ENCODE measurements at regions not wholly inside any gene's neighbourhood (a gene's known extent, or its start where the extent isn't known, plus 50 kb on each side); places are given as distances from the start of the nearest gene placed in this dataset.
"Not testable (repeated sequence)": the region's sequence is repeated elsewhere in the genome, so short reads cannot be mapped to it uniquely, and the experiment has no call there.

DNA sequence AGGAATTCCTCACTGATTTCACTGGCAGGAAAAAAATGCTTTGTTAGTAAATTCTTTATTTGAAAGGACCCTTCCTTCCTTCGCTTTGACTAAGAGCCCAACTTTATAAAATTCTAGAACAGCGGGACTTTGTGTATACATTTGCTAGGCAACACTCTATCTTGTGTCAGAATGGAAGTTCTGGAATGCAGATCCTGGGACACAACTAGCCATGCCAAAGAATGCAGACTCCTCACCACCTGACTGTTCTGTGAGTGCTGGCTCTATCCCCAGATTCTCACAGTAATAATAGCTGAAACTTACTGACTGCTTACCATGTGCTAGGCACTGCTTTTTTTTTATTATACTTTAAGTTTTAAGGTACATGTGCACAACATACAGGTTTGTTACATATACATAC, 73.3 kb upstream of the ZDHHC15 start:
- intact Hi-C loops (cut with micrococcal nuclease; ENCODE audit: unreplicated experiment): no loop called here
- Histone ChIP-seq H3K9me3 (replicated peaks; ENCODE audit: control insufficient read depth, insufficient read depth, low read length) (no peaks in the 10 kb centered on the region), H3K4me2 (ENCODE audit: control insufficient read depth, insufficient read depth) (no peak overlapping the region), H3K79me2 (ENCODE audit: control insufficient read depth, insufficient read depth, low read length) (no peaks in the 10 kb centered on the region), H3K36me3 (ENCODE audit: control insufficient read depth in 2 of 2, insufficient read depth in 2 of 2, low read length in 1 of 2) (no peaks in the 10 kb centered on the region), H2AFZ (ENCODE audit: control insufficient read depth, low read depth, low read length) (no peak overlapping the region), H3K9ac (ENCODE audit: control insufficient read depth, insufficient read depth, low read length) (no peak overlapping the region), H4K20me1 (ENCODE audit: control insufficient read depth, insufficient read depth) (no peaks in the 10 kb centered on the region), H3K4me1 (ENCODE audit: control insufficient read depth, insufficient read depth, low read length) (no peaks in the 10 kb centered on the region), H3K27me3 (replicated peaks in 1 of 2; ENCODE audit: control insufficient read depth in 2 of 2, insufficient read depth in 2 of 2, low read length in 1 of 2) (no peaks in the 10 kb centered on the region), H3K27ac (ENCODE audit: control insufficient read depth, insufficient read depth) (no peak overlapping the region), H3K4me3 (no peak overlapping the region)
- ATAC-seq: no peak
- FAIRE-seq: no peak
- POLR2A ChIA-PET: no interaction called here
- BruUV-seq (replicated peaks): no TSS peak
- CTCF ChIA-PET: no interaction called here
- SMC1A ChIA-PET (ENCODE audit: uncharacterized antibody, unreplicated experiment): no interaction called here
- no peak for TF ChIP-seq SPI1 (IDR thresholded peaks at IDR 0.05; ENCODE audit: borderline replicate concordance, insufficient read depth, low read depth, low read length)
- TF ChIP-seq BMI1 (IDR thresholded peaks at IDR 0.05; ENCODE audit: borderline replicate concordance): no peak
- TF ChIP-seq CHD2 (IDR thresholded peaks at IDR 0.05; ENCODE audit: borderline replicate concordance, low read depth, low read length): no peak
- TF ChIP-seq SRF (IDR thresholded peaks at IDR 0.05; ENCODE audit: low read depth in 2 of 2, low read length in 2 of 2): no peak
- TF ChIP-seq NFXL1 (IDR thresholded peaks at IDR 0.05; ENCODE audit: borderline replicate concordance): no peak
- TF ChIP-seq SP1 (IDR thresholded peaks at IDR 0.05; ENCODE audit: low read depth, low read length): no peak
- TF ChIP-seq NR2F1 (conservative IDR thresholded peaks at IDR 0.05): no peak
- no peak for TF ChIP-seq HCFC1 (IDR thresholded peaks at IDR 0.05; ENCODE audit: low read length)
- TF ChIP-seq, protein P1, sequence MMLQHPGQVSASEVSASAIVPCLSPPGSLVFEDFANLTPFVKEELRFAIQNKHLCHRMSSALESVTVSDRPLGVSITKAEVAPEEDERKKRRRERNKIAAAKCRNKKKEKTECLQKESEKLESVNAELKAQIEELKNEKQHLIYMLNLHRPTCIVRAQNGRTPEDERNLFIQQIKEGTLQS (IDR thresholded peaks at IDR 0.05; ENCODE audit: borderline replicate concordance, extremely low read depth, low read depth, low read length): no peak
- TF ChIP-seq SIN3A (IDR thresholded peaks at IDR 0.05; ENCODE audit: low read depth, low read length): no peak
- WGBS (ENCODE audit: insufficient coverage, insufficient replicate concordance, low lambda C conversion rate, missing lambda C conversion rate): 41% methylated on average over 2 of the region's 2 CpGs
- no peak for DNase-seq (ENCODE audit: low read depth, low spot score)
- RAD21 ChIA-PET (ENCODE audit: unreplicated experiment): no interaction called here
- in situ Hi-C loops (cut with MboI): no loop called here

DNA sequence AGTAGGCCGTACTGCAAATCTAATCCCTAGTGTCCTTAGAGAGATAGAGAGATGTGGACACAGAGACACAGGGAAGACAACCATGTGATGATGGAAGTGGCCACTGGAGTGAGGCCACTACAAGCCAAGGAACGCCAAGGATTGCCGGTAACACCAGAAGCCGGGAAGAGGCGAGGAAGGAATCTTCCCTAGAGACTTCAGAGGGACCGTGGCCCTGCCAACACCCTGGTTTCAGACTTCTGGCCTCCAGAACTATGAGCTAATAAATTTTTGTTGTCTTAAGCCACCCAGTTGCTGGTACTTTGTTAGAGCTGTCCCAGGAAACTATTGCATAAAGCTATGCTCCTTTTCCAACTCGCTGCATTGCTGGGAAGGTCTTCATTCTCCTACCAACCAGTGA, 70.3 kb upstream of the ZDHHC15 start:
- CTCF ChIA-PET; H3K4me1 ChIP-seq (ENCODE audit: control insufficient read depth, insufficient read depth, low read length); in situ Hi-C loops (cut with MboI); DNase-seq (ENCODE audit: low read depth, low spot score); H3K4me2 ChIP-seq (ENCODE audit: control insufficient read depth, insufficient read depth); H3K9me3 ChIP-seq (replicated peaks; ENCODE audit: control insufficient read depth, insufficient read depth, low read length); H3K27me3 ChIP-seq (replicated peaks in 1 of 2; ENCODE audit: control insufficient read depth in 2 of 2, insufficient read depth in 2 of 2, low read length in 1 of 2); H3K27ac ChIP-seq (ENCODE audit: control insufficient read depth, insufficient read depth); BruUV-seq (replicated peaks); H3K36me3 ChIP-seq (ENCODE audit: control insufficient read depth in 2 of 2, insufficient read depth in 2 of 2, low read length in 1 of 2); H3K79me2 ChIP-seq (ENCODE audit: control insufficient read depth, insufficient read depth, low read length); RAD21 ChIA-PET (ENCODE audit: unreplicated experiment); FAIRE-seq; H4K20me1 ChIP-seq (ENCODE audit: control insufficient read depth, insufficient read depth); intact Hi-C loops (cut with micrococcal nuclease; ENCODE audit: unreplicated experiment); H3K4me3 ChIP-seq; H3K9ac ChIP-seq (ENCODE audit: control insufficient read depth, insufficient read depth, low read length); H2AFZ ChIP-seq (ENCODE audit: control insufficient read depth, low read depth, low read length); POLR2A ChIA-PET; ATAC-seq; SMC1A ChIA-PET (ENCODE audit: uncharacterized antibody, unreplicated experiment): not testable (repeated sequence)
- WGBS (ENCODE audit: insufficient coverage, insufficient replicate concordance, low lambda C conversion rate, missing lambda C conversion rate): 33% methylated on average over 7 of the region's 7 CpGs

All from GM12878 (cell line).